Peyer's patch (tissue), 4 donors: ENCODE measurements at regions not wholly inside any gene's neighbourhood (a gene's known extent, or its start where the extent isn't known, plus 50 kb on each side); places are given as distances from the start of the nearest gene placed in this dataset.

ENCODE experiments used
- POLR2A ChIP-seq, 2 donors: fragments of 450-650 bp; IDR thresholded peaks; one replicate each; pipeline ENCODE4 v1.5.1; 2017; ENCODE audit warnings: antibody characterized with exemption in 2 of 2, mild to moderate bottlenecking in 2 of 2, moderate library complexity in 2 of 2
- TF ChIP-seq, protein P1 (sequence below), 6 experiments: fragments of 450-650 bp in 4 of 6; fragments of 200-600 bp in 2 of 6; sonication (generic) in 1 of 6; IDR thresholded peaks; one replicate each; pipeline ENCODE4 v1.5.1; 2017 to 2019; ENCODE audit warnings: antibody characterized with exemption in 6 of 6, mild to moderate bottlenecking in 3 of 6, moderate library complexity in 1 of 6

- TF ChIP-seq, protein P1, sequence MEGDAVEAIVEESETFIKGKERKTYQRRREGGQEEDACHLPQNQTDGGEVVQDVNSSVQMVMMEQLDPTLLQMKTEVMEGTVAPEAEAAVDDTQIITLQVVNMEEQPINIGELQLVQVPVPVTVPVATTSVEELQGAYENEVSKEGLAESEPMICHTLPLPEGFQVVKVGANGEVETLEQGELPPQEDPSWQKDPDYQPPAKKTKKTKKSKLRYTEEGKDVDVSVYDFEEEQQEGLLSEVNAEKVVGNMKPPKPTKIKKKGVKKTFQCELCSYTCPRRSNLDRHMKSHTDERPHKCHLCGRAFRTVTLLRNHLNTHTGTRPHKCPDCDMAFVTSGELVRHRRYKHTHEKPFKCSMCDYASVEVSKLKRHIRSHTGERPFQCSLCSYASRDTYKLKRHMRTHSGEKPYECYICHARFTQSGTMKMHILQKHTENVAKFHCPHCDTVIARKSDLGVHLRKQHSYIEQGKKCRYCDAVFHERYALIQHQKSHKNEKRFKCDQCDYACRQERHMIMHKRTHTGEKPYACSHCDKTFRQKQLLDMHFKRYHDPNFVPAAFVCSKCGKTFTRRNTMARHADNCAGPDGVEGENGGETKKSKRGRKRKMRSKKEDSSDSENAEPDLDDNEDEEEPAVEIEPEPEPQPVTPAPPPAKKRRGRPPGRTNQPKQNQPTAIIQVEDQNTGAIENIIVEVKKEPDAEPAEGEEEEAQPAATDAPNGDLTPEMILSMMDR (IDR thresholded peaks at IDR 0.05) = no peak
- TF ChIP-seq POLR2A (IDR thresholded peaks at IDR 0.05) = no peak
Measured at GRCh38 chr1:91611483-91611917, 110.8 kb downstream of the CDC7 start.
